ENCODE measurements at regions not wholly inside any gene's neighbourhood (a gene's known extent, or its start where the extent isn't known, plus 50 kb on each side); places are given as distances from the start of the nearest gene placed in this dataset.

GRCh38 chr13:88978607-88979006 is 1307.4 kb downstream of the SLITRK5 start:
- TF ChIP-seq, protein P1, sequence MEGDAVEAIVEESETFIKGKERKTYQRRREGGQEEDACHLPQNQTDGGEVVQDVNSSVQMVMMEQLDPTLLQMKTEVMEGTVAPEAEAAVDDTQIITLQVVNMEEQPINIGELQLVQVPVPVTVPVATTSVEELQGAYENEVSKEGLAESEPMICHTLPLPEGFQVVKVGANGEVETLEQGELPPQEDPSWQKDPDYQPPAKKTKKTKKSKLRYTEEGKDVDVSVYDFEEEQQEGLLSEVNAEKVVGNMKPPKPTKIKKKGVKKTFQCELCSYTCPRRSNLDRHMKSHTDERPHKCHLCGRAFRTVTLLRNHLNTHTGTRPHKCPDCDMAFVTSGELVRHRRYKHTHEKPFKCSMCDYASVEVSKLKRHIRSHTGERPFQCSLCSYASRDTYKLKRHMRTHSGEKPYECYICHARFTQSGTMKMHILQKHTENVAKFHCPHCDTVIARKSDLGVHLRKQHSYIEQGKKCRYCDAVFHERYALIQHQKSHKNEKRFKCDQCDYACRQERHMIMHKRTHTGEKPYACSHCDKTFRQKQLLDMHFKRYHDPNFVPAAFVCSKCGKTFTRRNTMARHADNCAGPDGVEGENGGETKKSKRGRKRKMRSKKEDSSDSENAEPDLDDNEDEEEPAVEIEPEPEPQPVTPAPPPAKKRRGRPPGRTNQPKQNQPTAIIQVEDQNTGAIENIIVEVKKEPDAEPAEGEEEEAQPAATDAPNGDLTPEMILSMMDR (IDR thresholded peaks at IDR 0.05; ENCODE audit: low read depth, low read length): no peak
- TF ChIP-seq EZH2phosphoT487 (IDR thresholded peaks at IDR 0.05; ENCODE audit: low read depth): no peak

All from OCI-LY3 (cell line).